GM12873 (cell line): ENCODE measurements at regions not wholly inside any gene's neighbourhood (a gene's known extent, or its start where the extent isn't known, plus 50 kb on each side); places are given as distances from the start of the nearest gene placed in this dataset.

Source experiments
- CTCF ChIP-seq: IDR thresholded peaks from 2 replicates; pipeline ENCODE4 v1.5.1; 2012; ENCODE audit warnings: low read depth, mild to moderate bottlenecking, moderate library complexity, low read length, control low read depth; ENCODE audit not compliant: insufficient read depth; ENCODE audit errors: missing control alignments

- TF ChIP-seq CTCF, result no peak
These were observed 118.3 kb upstream of the GRIK2 start for GRCh38 chr6:101275251-101275650.

- TF ChIP-seq CTCF, result no peak
These were observed 117.4 kb upstream of the GRIK2 start for GRCh38 chr6:101276066-101276465.

GRCh38 chr6:101279410-101279809 is 114.1 kb upstream of the GRIK2 start:
- TF ChIP-seq CTCF, result no peak

- TF ChIP-seq CTCF, result no peak
These were observed 112.2 kb upstream of the GRIK2 start for GRCh38 chr6:101281266-101281665.

GRCh38 chr6:101284131-101284530 is 109.4 kb upstream of the GRIK2 start:
- TF ChIP-seq CTCF, result no peak

- no peak for TF ChIP-seq CTCF
These were observed 107.4 kb upstream of the GRIK2 start for GRCh38 chr6:101286146-101286545.

- no peak for TF ChIP-seq CTCF
These were observed 103.2 kb upstream of the GRIK2 start for GRCh38 chr6:101290346-101290745.
